ENCODE measurements at regions not wholly inside any gene's neighbourhood (a gene's known extent, or its start where the extent isn't known, plus 50 kb on each side); places are given as distances from the start of the nearest gene placed in this dataset.

DNA sequence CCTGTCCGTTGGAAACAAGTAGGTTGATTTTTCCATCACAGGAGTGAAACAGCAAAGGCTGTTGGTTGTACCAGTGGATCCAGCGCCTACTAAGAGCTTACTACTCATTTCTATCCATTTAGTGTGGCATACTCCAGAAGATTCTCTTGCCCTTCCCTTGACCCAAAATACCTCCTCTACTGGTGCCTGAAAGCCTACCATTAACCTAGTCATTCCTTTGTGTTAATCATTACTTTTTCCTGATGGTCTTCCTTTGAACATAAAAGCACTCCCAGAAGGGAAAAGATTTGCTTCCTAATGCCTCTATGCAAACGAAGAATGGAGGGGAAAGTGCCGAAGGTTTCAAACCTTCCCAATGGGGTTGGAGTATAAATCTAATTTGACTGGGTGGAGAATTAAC, 123.3 kb downstream of the QRSL1 start:
- TF ChIP-seq EZH2phosphoT487 (IDR thresholded peaks at IDR 0.05; ENCODE audit: low read depth, severe bottlenecking, unreplicated experiment): no peak
- TF ChIP-seq, protein P1, sequence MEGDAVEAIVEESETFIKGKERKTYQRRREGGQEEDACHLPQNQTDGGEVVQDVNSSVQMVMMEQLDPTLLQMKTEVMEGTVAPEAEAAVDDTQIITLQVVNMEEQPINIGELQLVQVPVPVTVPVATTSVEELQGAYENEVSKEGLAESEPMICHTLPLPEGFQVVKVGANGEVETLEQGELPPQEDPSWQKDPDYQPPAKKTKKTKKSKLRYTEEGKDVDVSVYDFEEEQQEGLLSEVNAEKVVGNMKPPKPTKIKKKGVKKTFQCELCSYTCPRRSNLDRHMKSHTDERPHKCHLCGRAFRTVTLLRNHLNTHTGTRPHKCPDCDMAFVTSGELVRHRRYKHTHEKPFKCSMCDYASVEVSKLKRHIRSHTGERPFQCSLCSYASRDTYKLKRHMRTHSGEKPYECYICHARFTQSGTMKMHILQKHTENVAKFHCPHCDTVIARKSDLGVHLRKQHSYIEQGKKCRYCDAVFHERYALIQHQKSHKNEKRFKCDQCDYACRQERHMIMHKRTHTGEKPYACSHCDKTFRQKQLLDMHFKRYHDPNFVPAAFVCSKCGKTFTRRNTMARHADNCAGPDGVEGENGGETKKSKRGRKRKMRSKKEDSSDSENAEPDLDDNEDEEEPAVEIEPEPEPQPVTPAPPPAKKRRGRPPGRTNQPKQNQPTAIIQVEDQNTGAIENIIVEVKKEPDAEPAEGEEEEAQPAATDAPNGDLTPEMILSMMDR (IDR thresholded peaks at IDR 0.05; ENCODE audit: poor library complexity): no peak
